Spinal cord (tissue), 9 donors: ENCODE measurements at regions not wholly inside any gene's neighbourhood (a gene's known extent, or its start where the extent isn't known, plus 50 kb on each side); places are given as distances from the start of the nearest gene placed in this dataset.
A peak's percentile ranks its signal among the peaks of the same experiment; 100 is the strongest.

ENCODE experiments used
- DNase-seq, 6 donors: peaks; one replicate each; pipeline versions ENCODE4 v3.0.0 to v3.0.0-alpha.2; 2013 to 2015; ENCODE audit warnings: low spot score in 6 of 6, low read depth in 4 of 6
- H3K27ac ChIP-seq: one replicate; pipeline ENCODE4 v1.5.1; 2013; ENCODE audit warnings: low read depth, low read length, control low read depth
- H3K27me3 ChIP-seq: one replicate; pipeline ENCODE4 v1.6.1; 2013; ENCODE audit warnings: low read length; ENCODE audit not compliant: control insufficient read depth, insufficient read depth
- H3K36me3 ChIP-seq: one replicate; pipeline ENCODE4 v1.6.1; 2013; ENCODE audit warnings: low read length; ENCODE audit not compliant: control insufficient read depth, insufficient read depth
- H3K4me1 ChIP-seq: one replicate; pipeline ENCODE4 v1.6.1; 2013; ENCODE audit warnings: low read length; ENCODE audit not compliant: control insufficient read depth, insufficient read depth
- H3K4me3 ChIP-seq: one replicate; pipeline ENCODE4 v1.5.1; 2013; ENCODE audit warnings: low read depth, low read length, control low read depth
- H3K9me3 ChIP-seq: one replicate; pipeline ENCODE4 v1.6.1; 2013; ENCODE audit warnings: low read length; ENCODE audit not compliant: control insufficient read depth, insufficient read depth
- WGBS: methylation state at CpG from one replicate; pipeline ENCODE4 v1.1.5; 2013; ENCODE audit warnings: missing lambda C conversion rate; ENCODE audit not compliant: insufficient coverage; 5-methylcytosine and 5-hydroxymethylcytosine counted together
- donor health status: healthy.

DNA sequence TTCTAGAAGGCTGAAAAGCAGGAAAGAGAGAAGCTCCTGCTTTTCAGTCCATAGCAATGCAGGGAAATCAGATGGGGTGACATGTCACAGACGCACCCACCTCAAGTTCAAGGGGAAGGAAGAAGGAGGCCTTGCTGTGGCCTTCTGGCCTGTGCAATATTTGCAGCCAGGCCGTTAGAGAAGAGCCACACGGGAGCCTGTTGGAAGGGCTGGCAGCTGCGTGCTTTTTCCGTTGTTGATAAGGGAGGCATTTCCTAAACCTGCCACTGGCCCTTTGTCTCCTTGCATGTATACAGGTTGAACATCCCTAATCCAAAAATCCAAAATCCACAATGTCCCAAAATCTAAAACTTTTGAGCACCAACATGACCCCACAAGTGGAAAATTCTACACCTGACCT is 492.5 kb upstream of the ZMIZ1 start:
- Histone ChIP-seq H3K27ac (no peak overlapping the region), H3K36me3 (no peaks in the 10 kb centered on the region), H3K4me1 (peaks cover 51% of the 10 kb centered on the region), H3K9me3 (no peaks in the 10 kb centered on the region), H3K27me3 (peaks cover 2% of the 10 kb centered on the region), H3K4me3 (no peak overlapping the region)
- WGBS, result 74% methylated on average over 5 of the region's 5 CpGs
- no peak for DNase-seq

DNA sequence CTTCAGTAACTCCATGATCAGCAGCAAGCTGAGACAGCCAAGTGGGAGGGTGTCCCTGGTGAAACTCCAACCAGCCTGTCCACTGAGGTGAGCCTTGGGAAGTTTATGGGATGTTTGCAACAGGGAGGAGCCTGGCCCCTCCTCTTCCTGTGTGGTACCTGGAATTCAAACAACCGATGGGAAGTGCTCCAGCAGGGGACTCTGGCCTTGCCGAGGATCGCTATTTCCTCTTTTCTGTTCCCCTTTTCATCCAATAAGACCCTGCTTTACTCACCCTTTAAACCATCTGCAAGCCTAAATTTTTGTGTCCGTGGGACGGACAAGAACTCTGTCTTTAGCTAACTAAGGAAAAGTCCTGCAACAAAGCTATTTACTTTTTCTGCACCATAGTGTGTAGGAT is 491.1 kb upstream of the ZMIZ1 start:
- DNase-seq, result no peak
- Histone ChIP-seq H3K4me1 (peaks cover 36% of the 10 kb centered on the region), H3K27ac (no peak overlapping the region), H3K9me3 (no peaks in the 10 kb centered on the region), H3K36me3 (no peaks in the 10 kb centered on the region), H3K27me3 (peaks cover 2% of the 10 kb centered on the region), H3K4me3 (no peak overlapping the region)
- whole genome bisulfite sequencing, result 78% methylated on average over 5 of the region's 5 CpGs

DNA sequence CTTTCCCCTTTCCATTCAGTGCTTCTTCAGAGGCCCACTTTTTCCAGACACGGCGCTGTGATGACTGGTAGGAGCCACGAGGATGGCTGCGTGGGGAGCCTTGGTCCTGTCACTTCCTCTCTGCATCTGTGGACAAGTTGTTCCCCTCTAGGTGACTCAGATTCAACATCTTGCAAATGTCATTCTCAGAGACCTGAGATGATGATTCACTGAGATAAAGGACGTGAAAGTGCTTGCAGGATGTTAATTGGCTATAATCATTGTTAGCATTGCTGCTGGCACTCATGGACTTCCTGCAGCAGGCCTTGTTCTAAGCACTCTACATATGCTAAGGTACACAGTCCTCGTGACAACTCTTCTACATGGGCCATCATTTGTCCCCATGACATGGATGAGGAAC is 489.8 kb upstream of the ZMIZ1 start:
- Histone ChIP-seq H3K27me3 (peaks cover 1% of the 10 kb centered on the region), H3K36me3 (no peaks in the 10 kb centered on the region), H3K4me1 (peaks cover 32% of the 10 kb centered on the region), H3K4me3 (no peak overlapping the region), H3K9me3 (no peaks in the 10 kb centered on the region), H3K27ac (no peak overlapping the region)
- DNase-seq, result no peak
- WGBS, result 90% methylated on average over 5 of the region's 6 CpGs

DNA sequence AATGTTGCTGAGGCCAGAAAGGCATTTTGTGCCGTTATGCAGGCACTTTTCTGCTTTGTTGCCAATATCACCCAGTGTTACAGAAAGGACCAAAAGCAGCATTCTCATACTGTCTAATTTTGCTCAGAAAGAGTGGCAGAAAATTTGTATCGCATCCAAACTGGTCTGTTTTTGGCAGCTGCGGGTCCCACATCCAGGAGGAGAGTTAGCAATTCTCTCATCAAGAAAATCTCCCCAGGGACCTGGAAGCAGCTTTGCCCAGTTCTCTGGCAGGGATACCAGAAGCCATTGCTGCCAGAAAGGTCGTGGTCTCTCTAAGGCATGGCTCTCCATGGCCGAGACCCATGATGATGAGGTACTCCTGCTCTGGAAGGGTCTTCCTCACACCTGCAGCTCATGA is 489.2 kb upstream of the ZMIZ1 start:
- peak in 2 of 6 donors; percentile 57 to 79 for DNase-seq
- Histone ChIP-seq H3K27ac (no peak overlapping the region), H3K27me3 (no peaks in the 10 kb centered on the region), H3K4me1 (peaks cover 29% of the 10 kb centered on the region), H3K4me3 (no peak overlapping the region), H3K9me3 (no peaks in the 10 kb centered on the region), H3K36me3 (no peaks in the 10 kb centered on the region)
- WGBS, result 51% methylated on average over 5 of the region's 5 CpGs

DNA sequence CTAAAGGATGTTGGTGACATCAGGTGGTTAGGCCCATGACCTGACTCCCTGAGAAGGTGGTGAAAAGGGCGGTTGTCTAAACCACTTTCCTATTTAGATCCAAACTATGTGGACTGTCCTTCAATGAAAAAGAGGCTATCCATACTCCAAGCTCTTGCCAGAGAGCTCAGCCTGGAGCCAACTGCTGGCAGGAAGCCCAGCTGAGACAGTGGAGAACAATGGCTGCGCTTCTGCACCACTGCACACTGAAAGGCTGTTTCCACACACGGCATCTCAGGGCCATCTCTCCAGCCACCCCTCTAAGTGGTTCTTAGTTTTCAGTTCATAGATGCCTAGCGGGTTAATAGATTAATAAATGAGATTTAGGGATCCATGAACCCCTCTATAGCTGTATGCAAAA is 488.8 kb upstream of the ZMIZ1 start:
- no peak overlapping the region for H3K4me3 ChIP-seq
- no peaks in the 10 kb centered on the region for H3K9me3 ChIP-seq
- peak in 4 of 6 donors; percentile 64 to 92 (median 78) for DNase-seq
- no peaks in the 10 kb centered on the region for H3K36me3 ChIP-seq
- peaks cover 25% of the 10 kb centered on the region for H3K4me1 ChIP-seq
- H3K27ac ChIP-seq, result no peak overlapping the region
- 47% methylated on average over 2 of the region's 4 CpGs for WGBS
- no peaks in the 10 kb centered on the region for H3K27me3 ChIP-seq

DNA sequence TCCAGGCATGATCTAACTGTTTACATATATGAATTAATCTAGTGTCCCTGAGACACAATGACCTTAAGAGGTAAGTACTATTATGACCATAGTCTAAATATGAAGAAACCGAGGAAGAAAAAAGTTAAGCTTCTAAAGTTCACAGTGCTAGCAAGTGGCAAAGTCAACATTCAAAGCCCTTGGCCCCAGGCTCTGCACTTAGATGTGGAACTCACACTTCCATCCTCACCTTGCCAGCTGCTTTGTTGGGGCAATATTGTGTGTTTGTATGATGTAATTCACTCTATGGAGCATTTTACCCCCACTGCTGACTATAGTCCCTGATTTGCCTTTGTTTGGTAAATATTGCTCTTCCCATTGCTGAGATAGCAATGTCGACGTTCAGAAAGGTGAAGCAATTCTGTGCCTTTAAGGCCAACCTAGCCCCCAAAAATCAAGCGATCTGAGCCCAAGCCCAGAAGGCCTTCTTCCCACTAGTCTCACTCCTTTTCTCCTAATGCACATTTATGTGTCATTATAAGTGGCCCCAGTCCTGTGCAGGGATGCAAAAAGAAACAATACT is 487.6 kb upstream of the ZMIZ1 start:
- 90% methylated on average over 2 of the region's 4 CpGs for WGBS
- no peaks in the 10 kb centered on the region for H3K36me3 ChIP-seq
- H3K9me3 ChIP-seq, result no peaks in the 10 kb centered on the region
- peaks cover 25% of the 10 kb centered on the region for H3K4me1 ChIP-seq
- H3K4me3 ChIP-seq, result no peak overlapping the region
- no peak overlapping the region for H3K27ac ChIP-seq
- no peaks in the 10 kb centered on the region for H3K27me3 ChIP-seq
- no peak for DNase-seq

DNA sequence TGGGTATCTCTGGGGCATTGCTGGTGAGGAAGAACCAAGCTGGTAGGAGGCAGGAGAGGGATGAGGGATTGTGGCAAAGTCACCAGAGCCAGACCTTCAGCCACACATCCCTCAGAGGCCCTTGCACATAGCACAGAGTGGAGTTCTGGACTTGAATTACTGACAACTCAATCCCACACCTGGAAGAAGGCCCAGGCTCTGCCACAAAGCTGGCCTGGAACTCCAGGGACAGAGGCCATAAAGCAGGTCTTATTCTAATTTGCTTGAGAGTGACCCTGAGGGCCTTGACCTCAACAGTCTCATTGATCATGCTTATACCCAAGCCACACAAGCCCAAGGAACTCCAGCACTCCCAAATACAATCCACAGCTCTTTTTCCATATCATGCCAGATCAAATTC is 486.2 kb upstream of the ZMIZ1 start:
- H3K9me3 ChIP-seq, result no peaks in the 10 kb centered on the region
- no peaks in the 10 kb centered on the region for H3K36me3 ChIP-seq
- DNase-seq, result no peak
- no peaks in the 10 kb centered on the region for H3K27me3 ChIP-seq
- H3K27ac ChIP-seq, result no peak overlapping the region
- peaks cover 22% of the 10 kb centered on the region for H3K4me1 ChIP-seq
- no peak overlapping the region for H3K4me3 ChIP-seq

DNA sequence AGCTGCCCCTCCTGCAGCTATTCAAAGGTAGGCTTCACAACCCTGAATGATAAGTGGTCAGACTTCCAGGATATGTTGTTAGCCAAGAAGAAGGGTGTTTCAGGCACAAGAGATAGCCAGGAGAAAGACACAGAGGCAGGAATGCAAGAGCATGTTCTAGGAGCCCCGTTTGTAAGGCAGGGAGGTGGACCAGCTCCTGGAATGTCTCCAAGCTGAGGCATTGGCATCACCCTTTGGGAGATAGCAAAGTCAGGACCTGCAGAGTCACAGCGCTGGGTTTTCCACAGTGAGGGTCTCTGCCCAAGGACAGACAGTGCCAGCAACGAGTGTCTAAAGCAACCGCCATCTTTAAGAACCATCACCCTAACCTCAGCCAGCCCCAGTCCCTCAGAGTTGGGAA is 484.5 kb upstream of the ZMIZ1 start:
- peaks cover 13% of the 10 kb centered on the region for H3K4me1 ChIP-seq
- DNase-seq, result no peak
- no peaks in the 10 kb centered on the region for H3K27me3 ChIP-seq
- H3K27ac ChIP-seq, result peak overlapping the region; percentile 25
- H3K4me3 ChIP-seq, result no peak overlapping the region
- H3K36me3 ChIP-seq, result no peaks in the 10 kb centered on the region
- WGBS, result 75% methylated on average over 4 of the region's 4 CpGs
- no peaks in the 10 kb centered on the region for H3K9me3 ChIP-seq

DNA sequence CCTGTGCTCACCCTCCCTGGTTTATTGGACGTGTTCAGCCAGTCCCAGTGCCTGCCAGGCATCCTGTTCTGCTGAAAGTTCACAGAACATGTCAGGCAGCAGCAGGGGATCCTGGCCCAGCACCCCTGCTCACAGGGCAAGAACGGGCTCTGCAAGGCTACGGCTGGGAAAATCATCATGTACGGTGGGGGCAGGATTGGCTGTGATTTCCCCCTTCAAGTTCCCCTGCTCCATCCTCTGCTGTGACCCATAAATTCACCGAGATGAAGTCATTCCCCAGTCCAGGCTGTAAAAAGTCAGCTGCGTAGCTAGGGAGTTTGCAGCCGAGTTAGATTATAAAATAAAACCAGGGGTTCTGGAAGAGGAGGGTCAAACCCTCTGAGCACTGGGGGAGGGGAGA is 484.1 kb upstream of the ZMIZ1 start:
- Histone ChIP-seq H3K4me3 (no peak overlapping the region), H3K27ac (peak overlapping the region; percentile 25), H3K27me3 (no peaks in the 10 kb centered on the region), H3K4me1 (peaks cover 9% of the 10 kb centered on the region), H3K36me3 (no peaks in the 10 kb centered on the region), H3K9me3 (no peaks in the 10 kb centered on the region)
- WGBS, result 55% methylated on average over 6 of the region's 7 CpGs
- DNase-seq, result peak in 1 of 6 donors; percentile 41

DNA sequence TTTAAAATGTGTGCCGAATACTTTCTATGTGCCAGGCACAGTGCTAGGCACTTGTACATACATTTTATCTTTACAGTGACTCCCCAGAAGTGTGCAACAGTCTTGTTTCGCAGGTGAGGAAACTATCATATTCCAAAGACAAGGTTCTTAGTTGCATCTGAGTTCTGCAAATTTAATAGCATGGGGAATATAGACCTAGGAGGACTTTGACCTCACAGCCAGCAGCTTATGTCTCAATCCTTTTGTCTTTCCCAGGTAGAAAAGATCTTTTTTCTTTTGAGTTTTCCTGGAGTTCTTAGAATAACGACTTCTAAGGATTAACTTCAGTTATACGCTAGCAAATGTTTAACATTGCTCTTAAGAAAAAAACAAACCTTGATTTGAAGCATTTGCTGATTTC is 482.8 kb upstream of the ZMIZ1 start:
- Histone ChIP-seq H3K36me3 (no peaks in the 10 kb centered on the region), H3K4me1 (peaks cover 4% of the 10 kb centered on the region), H3K27ac (no peak overlapping the region), H3K9me3 (no peaks in the 10 kb centered on the region), H3K27me3 (no peaks in the 10 kb centered on the region), H3K4me3 (no peak overlapping the region)
- 100% methylated on average over 2 of the region's 4 CpGs for WGBS
- DNase-seq, result no peak
